GM20000 (cell line): ENCODE measurements at regions not wholly inside any gene's neighbourhood (a gene's known extent, or its start where the extent isn't known, plus 50 kb on each side); places are given as distances from the start of the nearest gene placed in this dataset.

Experiments
- DNase-seq: peaks from one replicate; pipeline ENCODE4 v3.0.0; 2012; ENCODE audit warnings: low spot score
- TF ChIP-seq, protein P1 (sequence below): IDR thresholded peaks from 2 replicates; pipeline ENCODE4 v1.5.1; 2012; ENCODE audit warnings: mild to moderate bottlenecking, control low read depth; ENCODE audit errors: extremely low read depth, missing control alignments

DNA sequence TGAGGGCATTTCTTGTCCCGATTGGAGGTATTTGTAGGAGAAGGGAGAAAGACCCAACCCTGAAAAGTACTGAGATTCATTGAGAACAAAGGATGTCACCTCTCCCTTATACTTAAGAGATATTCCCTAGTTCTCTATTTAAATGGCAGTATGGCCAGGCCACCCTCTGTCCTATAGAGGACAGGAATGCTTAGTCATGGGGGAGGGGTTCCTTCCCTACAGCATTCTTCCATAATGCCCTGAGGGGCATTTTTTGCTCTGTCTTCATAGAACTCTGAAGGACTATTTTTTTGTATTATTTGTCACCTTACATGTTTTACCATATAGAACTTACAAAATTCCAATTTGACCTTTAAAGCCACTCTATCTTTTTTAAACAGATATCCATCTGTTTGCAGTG, 176.3 kb downstream of the TMEM161B start:
- DNase-seq: no peak
- TF ChIP-seq, protein P1, sequence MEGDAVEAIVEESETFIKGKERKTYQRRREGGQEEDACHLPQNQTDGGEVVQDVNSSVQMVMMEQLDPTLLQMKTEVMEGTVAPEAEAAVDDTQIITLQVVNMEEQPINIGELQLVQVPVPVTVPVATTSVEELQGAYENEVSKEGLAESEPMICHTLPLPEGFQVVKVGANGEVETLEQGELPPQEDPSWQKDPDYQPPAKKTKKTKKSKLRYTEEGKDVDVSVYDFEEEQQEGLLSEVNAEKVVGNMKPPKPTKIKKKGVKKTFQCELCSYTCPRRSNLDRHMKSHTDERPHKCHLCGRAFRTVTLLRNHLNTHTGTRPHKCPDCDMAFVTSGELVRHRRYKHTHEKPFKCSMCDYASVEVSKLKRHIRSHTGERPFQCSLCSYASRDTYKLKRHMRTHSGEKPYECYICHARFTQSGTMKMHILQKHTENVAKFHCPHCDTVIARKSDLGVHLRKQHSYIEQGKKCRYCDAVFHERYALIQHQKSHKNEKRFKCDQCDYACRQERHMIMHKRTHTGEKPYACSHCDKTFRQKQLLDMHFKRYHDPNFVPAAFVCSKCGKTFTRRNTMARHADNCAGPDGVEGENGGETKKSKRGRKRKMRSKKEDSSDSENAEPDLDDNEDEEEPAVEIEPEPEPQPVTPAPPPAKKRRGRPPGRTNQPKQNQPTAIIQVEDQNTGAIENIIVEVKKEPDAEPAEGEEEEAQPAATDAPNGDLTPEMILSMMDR: no peak

DNA sequence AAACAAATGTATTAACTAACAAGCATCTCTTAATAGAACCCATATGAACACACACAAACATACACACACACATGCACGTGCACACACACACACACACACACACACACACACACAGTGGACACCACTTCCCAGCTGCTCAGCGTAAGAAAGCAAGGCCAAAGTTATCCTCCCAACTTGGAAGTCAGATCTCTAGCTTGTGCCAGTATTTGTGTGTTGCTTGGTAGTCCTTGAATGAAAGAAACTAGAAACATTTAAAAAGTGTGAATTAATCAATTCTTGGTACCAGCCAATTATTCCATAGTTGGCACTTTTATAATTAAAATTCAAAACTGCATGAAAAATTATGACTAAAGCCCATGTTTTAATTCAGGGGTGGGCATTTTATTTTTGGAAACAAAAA, 178.1 kb downstream of the TMEM161B start:
- DNase-seq: no peak
- TF ChIP-seq, protein P1: no peak

DNA sequence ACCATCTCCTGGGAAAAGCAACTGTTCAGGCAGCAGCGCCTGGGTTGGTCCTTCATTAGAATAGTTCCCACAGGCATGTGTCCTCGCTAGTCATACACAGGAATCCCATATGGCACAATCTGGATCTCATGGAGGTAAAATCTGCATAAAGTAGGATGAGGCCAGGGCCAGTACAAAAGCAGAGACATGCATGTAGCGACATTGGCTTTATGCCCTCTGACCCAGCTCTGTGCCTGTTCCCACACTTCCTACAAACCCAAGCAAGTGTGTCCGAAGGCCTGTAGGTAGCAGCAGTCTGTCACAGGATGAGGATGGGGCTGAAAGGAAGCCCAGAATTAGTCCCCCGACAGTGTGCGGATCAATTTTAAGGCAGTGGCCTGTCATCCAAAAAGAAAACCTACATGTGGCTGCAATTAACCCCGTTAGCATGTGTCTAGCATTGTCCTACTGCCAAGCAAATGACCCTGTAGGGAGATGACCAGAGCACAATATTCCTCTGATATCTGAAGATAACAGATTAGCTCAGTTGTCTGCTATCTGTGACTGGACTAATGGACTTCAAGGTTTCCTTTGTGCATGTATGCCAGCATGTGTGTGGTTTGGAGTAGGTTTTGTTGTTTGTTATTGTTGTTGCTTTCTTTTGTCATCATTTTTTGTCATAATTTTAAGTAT, 178.8 kb downstream of the TMEM161B start:
- TF ChIP-seq, protein P1: no peak
- DNase-seq: no peak

DNA sequence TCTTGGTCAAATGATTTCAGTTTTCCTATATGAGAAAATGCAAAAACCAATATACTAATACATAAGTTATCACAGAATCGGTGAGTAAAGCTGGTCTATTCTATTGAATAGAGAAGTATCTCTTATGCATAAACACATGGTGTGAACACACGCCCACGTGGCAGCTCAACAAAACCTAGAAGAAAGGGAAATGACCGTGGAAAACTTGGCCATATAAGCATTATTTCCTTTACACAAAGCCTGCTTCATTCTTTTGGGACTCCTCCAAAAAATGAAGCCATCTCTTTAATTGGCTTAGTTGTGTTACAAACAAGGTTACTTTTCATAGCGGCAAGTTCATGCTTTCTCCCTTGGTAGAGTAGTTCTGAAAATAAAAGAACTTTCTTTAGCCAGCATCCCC, 183.2 kb downstream of the TMEM161B start:
- TF ChIP-seq, protein P1: no peak
- DNase-seq: no peak

DNA sequence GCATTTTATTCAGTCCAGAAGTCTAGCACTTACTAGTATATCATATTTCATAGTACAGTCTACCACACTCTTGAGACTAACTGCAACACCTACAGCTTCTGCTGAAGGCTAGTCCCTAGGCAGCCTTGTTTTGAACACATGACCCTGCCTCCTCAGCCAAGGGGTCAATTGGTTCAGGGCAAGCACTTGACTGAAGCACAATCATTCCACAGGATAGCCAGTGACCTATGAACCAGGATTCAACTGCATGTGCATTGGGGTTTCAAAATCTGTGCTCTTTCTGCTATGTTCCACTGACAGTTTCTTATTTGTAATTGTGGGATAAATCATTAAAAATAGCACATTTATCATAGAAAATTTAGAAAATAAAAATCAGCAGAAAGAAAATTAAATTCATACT, 186.8 kb downstream of the TMEM161B start:
- TF ChIP-seq, protein P1: no peak
- DNase-seq: no peak

DNA sequence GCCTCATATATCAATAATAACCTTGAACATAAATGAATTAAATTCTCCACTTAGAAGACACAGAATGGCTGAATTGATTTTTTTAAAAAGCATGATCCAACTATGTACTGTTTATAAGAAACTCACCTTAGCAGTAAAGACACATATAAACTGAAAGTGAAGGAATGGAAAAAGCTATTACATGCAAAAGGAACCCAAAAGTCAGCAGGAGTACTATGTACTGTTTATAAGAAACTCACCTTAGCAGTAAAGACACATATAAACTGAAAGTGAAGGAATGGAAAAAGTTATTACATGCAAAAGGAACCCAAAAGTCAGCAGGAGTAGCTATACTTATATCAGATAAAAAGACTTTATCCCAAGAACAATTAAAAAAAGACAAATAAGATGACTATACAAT, 204.8 kb downstream of the TMEM161B start:
- no peak for DNase-seq
- TF ChIP-seq, protein P1: no peak

DNA sequence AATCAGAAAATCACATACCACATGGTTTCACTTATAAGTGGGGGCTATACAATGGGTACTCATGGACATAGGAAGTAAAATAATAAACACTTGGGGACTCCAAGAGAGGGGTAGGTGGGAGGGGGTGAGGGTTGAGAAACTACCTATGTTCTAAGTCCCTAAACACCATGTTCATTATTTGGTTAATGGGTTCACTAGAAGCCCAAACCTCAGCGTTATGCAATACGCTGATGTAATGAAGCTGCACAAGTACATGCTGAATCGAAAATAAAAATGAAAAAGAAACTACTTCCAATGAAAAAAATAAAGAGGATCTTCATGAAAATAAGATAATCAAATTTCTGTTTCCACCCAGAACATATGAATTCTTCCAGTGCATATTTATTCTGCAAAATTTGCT, 208.5 kb downstream of the TMEM161B start:
- no peak for DNase-seq
- TF ChIP-seq, protein P1: no peak
